A549 (cell line): ENCODE measurements at regions not wholly inside any gene's neighbourhood (a gene's known extent, or its start where the extent isn't known, plus 50 kb on each side); places are given as distances from the start of the nearest gene placed in this dataset.

Source experiments
- ATAC-seq, 2 experiments: fragments of 200-7000 bp in 1 of 2; fragments of >200 bp in 1 of 2; cut with Nextera tagmentation in 1 of 2; cut with Tn5 transposase in 1 of 2; 3 replicates each; pipeline versions ENCODE4 v1.8.0 to v1.9.1; 2018 to 2020; ENCODE audit warnings: mild to moderate bottlenecking in 1 of 2, moderate library complexity in 1 of 2
- CTCF ChIA-PET: fragments of 300-600 bp; sonication (Branson Sonifier 250); formaldehyde crosslinking; extraction: SDS; loops from one replicate; lab custom pipeline; 2021; ENCODE audit warnings: antibody characterized with exemption, inconsistent platforms; lab: Yijun Ruan, JAX
- POLR2A ChIA-PET: fragments of 350-600 bp; formaldehyde crosslinking; extraction: SDS; loops from one replicate; lab custom pipeline; 2021; ENCODE audit warnings: antibody characterized with exemption, inconsistent platforms; lab: Yijun Ruan, JAX
- DNase-seq, 2 experiments: peaks; one replicate each; pipeline versions ENCODE4 v3.0.0 to v3.0.0-alpha.2; 2011 to 2016; ENCODE audit warnings: low read depth in 1 of 2, low spot score in 1 of 2
- FAIRE-seq: peaks from 2 replicates; lab custom pipeline; 2011; peaks lifted over from hg19 to GRCh38; lab: Jason Lieb, UNC
- H3K27ac ChIP-seq, 2 experiments: fragments of >200 bp; sonication (Bioruptor Twin); formaldehyde crosslinking; 3 replicates each; pipeline ENCODE4 v1.5.1; 2016 to 2017
- H3K4me1 ChIP-seq: fragments of >200 bp; sonication (Bioruptor Twin); formaldehyde crosslinking; 3 replicates; pipeline ENCODE4 v1.6.1; 2016
- H3K4me2 ChIP-seq: fragments of >200 bp; sonication (Bioruptor Twin); formaldehyde crosslinking; 3 replicates; pipeline ENCODE4 v1.6.1; 2016
- H3K4me3 ChIP-seq: fragments of >200 bp; sonication (Bioruptor Twin); formaldehyde crosslinking; 3 replicates; pipeline ENCODE4 v1.5.1; 2016
- H3K9me3 ChIP-seq: fragments of >200 bp; sonication (Bioruptor Twin); formaldehyde crosslinking; 3 replicates; pipeline ENCODE4 v1.6.1; 2016
- BHLHE40 ChIP-seq: IDR thresholded peaks from 2 replicates; pipeline ENCODE4 v1.6.1; 2012; ENCODE audit warnings: low read depth, low read length, inconsistent platforms
- CBX2 ChIP-seq: fragments of 200-600 bp; sonication (generic); IDR thresholded peaks from 2 replicates; pipeline ENCODE4 v1.6.1; 2016; ENCODE audit warnings: low read depth, mild to moderate bottlenecking, borderline replicate concordance
- CBX8 ChIP-seq: fragments of 200-600 bp; sonication (generic); IDR thresholded peaks from 2 replicates; pipeline ENCODE4 v1.6.1; 2016
- CEBPB ChIP-seq, 2 experiments: fragments of >200 bp in 1 of 2; sonication (Bioruptor Twin) in 1 of 2; formaldehyde crosslinking in 1 of 2; IDR thresholded peaks; 2 replicates each; pipeline ENCODE4 v1.6.1; 2012 to 2016
- EHF ChIP-seq: fragments of 250-450 bp; sonication (Bioruptor Pico); IDR thresholded peaks from 2 replicates; pipeline ENCODE4 v1.5.0; 2020; ENCODE audit warnings: mild to moderate bottlenecking
- EHMT2 ChIP-seq: fragments of 200-600 bp; sonication (generic); IDR thresholded peaks from 2 replicates; pipeline ENCODE4 v1.6.1; 2016; ENCODE audit warnings: antibody characterized with exemption, low read depth, mild to moderate bottlenecking, moderate library complexity
- EP300 ChIP-seq, 2 experiments: fragments of >200 bp; sonication (Bioruptor Twin); formaldehyde crosslinking; IDR thresholded peaks; 2 replicates in 1 of 2; 3 replicates in 1 of 2; pipeline ENCODE4 v1.6.1; 2016 to 2017
- ESRRA ChIP-seq: fragments of 150-350 bp; IDR thresholded peaks from 2 replicates; pipeline ENCODE4 v1.6.1; 2014; ENCODE audit warnings: mild to moderate bottlenecking, low read length, borderline replicate concordance
- FOSL2 ChIP-seq, 2 experiments: fragments of 450-650 bp in 1 of 2; fragments of >200 bp in 1 of 2; sonication (Bioruptor Twin) in 1 of 2; formaldehyde crosslinking; IDR thresholded peaks; 2 replicates each; pipeline versions ENCODE4 v1.5.0 to v1.6.1; 2016 to 2020; ENCODE audit warnings: mild to moderate bottlenecking in 1 of 2, moderate library complexity in 1 of 2
- FOXS1 ChIP-seq: fragments of 250-450 bp; sonication (Bioruptor Pico); IDR thresholded peaks from 2 replicates; pipeline ENCODE4 v1.5.0; 2020; ENCODE audit warnings: mild to moderate bottlenecking, moderate library complexity
- HEYL ChIP-seq: fragments of 250-450 bp; sonication (Bioruptor Pico); IDR thresholded peaks from 2 replicates; pipeline ENCODE4 v1.8.0; 2021; ENCODE audit warnings: mild to moderate bottlenecking, moderate library complexity
- JUNB ChIP-seq: fragments of >200 bp; sonication (Bioruptor Twin); formaldehyde crosslinking; IDR thresholded peaks from 2 replicates; pipeline ENCODE4 v1.6.1; 2016
- KDM1A ChIP-seq: fragments of 200-600 bp; sonication (generic); IDR thresholded peaks from 2 replicates; pipeline ENCODE4 v1.6.1; 2016; ENCODE audit warnings: low read depth, mild to moderate bottlenecking
- KDM5A ChIP-seq: fragments of 200-600 bp; sonication (generic); IDR thresholded peaks from 2 replicates; pipeline ENCODE4 v1.6.1; 2016; ENCODE audit warnings: antibody characterized with exemption, mild to moderate bottlenecking
- MAFK ChIP-seq: fragments of 450-650 bp; IDR thresholded peaks from 2 replicates; pipeline ENCODE4 v1.6.1; 2014; ENCODE audit not compliant: partially characterized antibody
- NFE2L2 ChIP-seq: fragments of 150-350 bp; conservative IDR thresholded peaks from 2 replicates; pipeline ENCODE4 v1.6.1; 2014; ENCODE audit warnings: low read length
- RCOR1 ChIP-seq: fragments of 150-350 bp; IDR thresholded peaks from 2 replicates; pipeline ENCODE4 v1.6.1; 2014; ENCODE audit warnings: antibody characterized with exemption, low read length, low read depth
- TFCP2L1 ChIP-seq: fragments of 250-450 bp; sonication (Bioruptor Pico); IDR thresholded peaks from 2 replicates; pipeline ENCODE4 v1.5.0; 2021; ENCODE audit warnings: mild to moderate bottlenecking
- ZNF302 ChIP-seq: fragments of 250-450 bp; sonication (Bioruptor Pico); IDR thresholded peaks from 2 replicates; pipeline ENCODE4 v1.9.0; 2021; ENCODE audit warnings: inconsistent platforms, mild to moderate bottlenecking, moderate library complexity
- WGBS: methylation state at CpG from one replicate; pipeline ENCODE4 v1.1.6; 2017; ENCODE audit errors: missing lambda C conversion rate; 5-methylcytosine and 5-hydroxymethylcytosine counted together
- TF ChIP-seq, protein P1 (sequence below): fragments of 200-600 bp; sonication (generic); IDR thresholded peaks from 2 replicates; pipeline ENCODE4 v1.6.1; 2016; ENCODE audit warnings: antibody characterized with exemption, mild to moderate bottlenecking, moderate library complexity
- TF ChIP-seq, protein P2 (sequence below): fragments of >200 bp; sonication (Bioruptor Twin); formaldehyde crosslinking; IDR thresholded peaks from 3 replicates; pipeline ENCODE4 v1.5.1; 2016
- TF ChIP-seq, protein P3 (sequence below): fragments of >200 bp; sonication (Bioruptor Twin); formaldehyde crosslinking; IDR thresholded peaks from 3 replicates; pipeline ENCODE4 v1.6.1; 2016
- TF ChIP-seq, protein P4 (sequence below): IDR thresholded peaks from 2 replicates; pipeline ENCODE4 v1.6.1; 2012
- TF ChIP-seq, protein P5 (sequence below): fragments of 450-650 bp; IDR thresholded peaks from 2 replicates; pipeline ENCODE4 v1.6.1; 2014; ENCODE audit warnings: antibody characterized with exemption

DNA sequence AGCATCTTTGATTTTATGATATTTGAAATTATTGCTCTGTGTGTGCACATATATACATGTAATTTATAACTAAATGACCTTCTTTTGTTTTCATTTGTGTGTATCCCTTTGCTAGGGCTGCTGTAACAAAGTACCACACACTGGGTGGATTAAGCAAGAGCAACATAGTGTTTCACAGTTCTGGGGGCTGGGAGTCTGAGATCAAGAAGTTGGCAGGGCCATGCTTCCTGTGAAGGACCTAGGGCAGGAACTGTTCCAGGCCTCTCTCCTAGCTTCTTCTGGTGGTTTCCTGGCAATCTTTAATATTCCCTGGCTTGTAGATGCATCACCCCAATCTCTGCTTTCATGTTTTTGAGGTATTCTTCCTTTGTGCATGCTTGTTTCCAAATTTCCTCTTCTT is 1043.9 kb downstream of the TSN start (continued):
- TF ChIP-seq, protein P1, sequence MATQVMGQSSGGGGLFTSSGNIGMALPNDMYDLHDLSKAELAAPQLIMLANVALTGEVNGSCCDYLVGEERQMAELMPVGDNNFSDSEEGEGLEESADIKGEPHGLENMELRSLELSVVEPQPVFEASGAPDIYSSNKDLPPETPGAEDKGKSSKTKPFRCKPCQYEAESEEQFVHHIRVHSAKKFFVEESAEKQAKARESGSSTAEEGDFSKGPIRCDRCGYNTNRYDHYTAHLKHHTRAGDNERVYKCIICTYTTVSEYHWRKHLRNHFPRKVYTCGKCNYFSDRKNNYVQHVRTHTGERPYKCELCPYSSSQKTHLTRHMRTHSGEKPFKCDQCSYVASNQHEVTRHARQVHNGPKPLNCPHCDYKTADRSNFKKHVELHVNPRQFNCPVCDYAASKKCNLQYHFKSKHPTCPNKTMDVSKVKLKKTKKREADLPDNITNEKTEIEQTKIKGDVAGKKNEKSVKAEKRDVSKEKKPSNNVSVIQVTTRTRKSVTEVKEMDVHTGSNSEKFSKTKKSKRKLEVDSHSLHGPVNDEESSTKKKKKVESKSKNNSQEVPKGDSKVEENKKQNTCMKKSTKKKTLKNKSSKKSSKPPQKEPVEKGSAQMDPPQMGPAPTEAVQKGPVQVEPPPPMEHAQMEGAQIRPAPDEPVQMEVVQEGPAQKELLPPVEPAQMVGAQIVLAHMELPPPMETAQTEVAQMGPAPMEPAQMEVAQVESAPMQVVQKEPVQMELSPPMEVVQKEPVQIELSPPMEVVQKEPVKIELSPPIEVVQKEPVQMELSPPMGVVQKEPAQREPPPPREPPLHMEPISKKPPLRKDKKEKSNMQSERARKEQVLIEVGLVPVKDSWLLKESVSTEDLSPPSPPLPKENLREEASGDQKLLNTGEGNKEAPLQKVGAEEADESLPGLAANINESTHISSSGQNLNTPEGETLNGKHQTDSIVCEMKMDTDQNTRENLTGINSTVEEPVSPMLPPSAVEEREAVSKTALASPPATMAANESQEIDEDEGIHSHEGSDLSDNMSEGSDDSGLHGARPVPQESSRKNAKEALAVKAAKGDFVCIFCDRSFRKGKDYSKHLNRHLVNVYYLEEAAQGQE, result no peak
- TF ChIP-seq, all 56 proteins: peak for 0

DNA sequence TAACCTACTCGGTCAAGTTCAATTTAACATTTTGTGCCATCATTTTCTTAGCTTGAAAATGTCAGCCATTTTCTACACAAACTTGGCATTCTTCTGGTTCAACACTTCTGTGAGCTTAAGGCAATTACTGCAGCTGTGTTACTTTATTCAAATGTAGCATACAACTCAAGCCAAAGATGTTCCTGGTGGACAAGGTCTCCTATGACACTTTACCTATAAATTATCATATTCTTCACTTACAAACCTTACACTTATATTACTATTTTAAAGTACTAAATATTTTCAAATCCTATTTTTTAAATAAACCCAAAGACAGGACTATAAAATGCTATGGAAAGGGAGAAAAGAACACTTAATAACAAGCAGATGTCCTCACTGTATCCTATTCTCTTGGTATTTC is 1045.3 kb downstream of the TSN start:
- WGBS, result 3% methylated on average over 1 of the region's 1 CpG
- TF ChIP-seq HEYL (no peak), ESRRA (no peak), JUNB (no peak), KDM5A (no peak)
- TF ChIP-seq, protein P2, sequence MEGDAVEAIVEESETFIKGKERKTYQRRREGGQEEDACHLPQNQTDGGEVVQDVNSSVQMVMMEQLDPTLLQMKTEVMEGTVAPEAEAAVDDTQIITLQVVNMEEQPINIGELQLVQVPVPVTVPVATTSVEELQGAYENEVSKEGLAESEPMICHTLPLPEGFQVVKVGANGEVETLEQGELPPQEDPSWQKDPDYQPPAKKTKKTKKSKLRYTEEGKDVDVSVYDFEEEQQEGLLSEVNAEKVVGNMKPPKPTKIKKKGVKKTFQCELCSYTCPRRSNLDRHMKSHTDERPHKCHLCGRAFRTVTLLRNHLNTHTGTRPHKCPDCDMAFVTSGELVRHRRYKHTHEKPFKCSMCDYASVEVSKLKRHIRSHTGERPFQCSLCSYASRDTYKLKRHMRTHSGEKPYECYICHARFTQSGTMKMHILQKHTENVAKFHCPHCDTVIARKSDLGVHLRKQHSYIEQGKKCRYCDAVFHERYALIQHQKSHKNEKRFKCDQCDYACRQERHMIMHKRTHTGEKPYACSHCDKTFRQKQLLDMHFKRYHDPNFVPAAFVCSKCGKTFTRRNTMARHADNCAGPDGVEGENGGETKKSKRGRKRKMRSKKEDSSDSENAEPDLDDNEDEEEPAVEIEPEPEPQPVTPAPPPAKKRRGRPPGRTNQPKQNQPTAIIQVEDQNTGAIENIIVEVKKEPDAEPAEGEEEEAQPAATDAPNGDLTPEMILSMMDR, result no peak
- ChIA-PET POLR2A (no interaction called here), CTCF (no interaction called here)
- ATAC-seq (no peak), DNase-seq (no peak), FAIRE-seq (no peak)
- Histone ChIP-seq H3K4me3 (no peak overlapping the region), H3K4me2 (no peak overlapping the region), H3K4me1 (no peaks in the 10 kb centered on the region), H3K9me3 (no peaks in the 10 kb centered on the region), H3K27ac (no peak overlapping the region)

DNA sequence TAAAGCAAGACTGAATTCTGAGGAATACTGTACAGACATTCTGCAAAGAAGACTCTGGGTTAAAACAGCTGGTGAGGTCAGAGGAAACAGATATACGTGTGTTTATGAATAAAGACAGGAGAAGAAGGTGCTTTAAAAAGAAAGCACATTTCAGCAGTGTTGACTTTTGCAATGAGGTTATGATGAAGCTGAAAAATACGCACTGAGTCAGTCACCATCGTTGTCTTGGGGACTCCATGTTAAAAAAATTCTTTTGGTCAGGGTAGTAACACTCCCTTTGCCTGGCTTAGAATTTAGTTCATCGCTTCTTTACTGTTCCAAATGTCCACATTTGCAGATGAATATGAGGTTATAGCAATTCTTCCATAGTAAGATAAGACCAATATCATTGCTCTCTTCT is 1049.0 kb downstream of the TSN start:
- DNase-seq, result no peak
- ChIA-PET CTCF (no interaction called here), POLR2A (no interaction called here)
- TF ChIP-seq TFCP2L1 (CRISPR knock-in tag), result no peak
- no peak for TF ChIP-seq RCOR1
- ATAC-seq, result no peak
- Histone ChIP-seq H3K4me2 (no peak overlapping the region), H3K4me3 (no peak overlapping the region), H3K27ac (no peak overlapping the region), H3K9me3 (no peaks in the 10 kb centered on the region), H3K4me1 (no peaks in the 10 kb centered on the region)
- WGBS, result 4% methylated on average over 4 of the region's 4 CpGs
- FAIRE-seq, result no peak

DNA sequence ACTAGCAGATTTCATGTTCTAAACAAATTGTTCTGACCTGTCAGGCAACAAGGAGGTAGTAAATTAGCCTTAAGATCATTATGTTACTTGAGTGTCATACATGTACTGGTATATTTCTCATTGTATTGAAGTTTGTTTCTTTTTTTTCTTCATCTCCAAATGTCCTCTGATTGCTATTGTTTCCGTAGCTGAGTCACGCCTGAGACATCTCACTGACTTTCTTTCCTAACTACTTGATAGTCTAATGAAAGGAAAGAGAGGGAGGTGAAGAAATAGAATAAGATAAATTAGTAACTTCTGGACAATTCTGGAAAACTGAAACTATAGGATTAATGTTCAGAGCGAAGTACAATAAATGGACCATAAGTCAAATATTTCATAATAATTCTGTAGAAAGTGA is 1049.9 kb downstream of the TSN start:
- H3K4me1 ChIP-seq, result no peaks in the 10 kb centered on the region
- H3K4me3 ChIP-seq, result no peak overlapping the region
- no peak overlapping the region for H3K4me2 ChIP-seq
- CTCF ChIA-PET, result no interaction called here
- no peaks in the 10 kb centered on the region for H3K9me3 ChIP-seq
- DNase-seq (no peak), ATAC-seq (no peak)
- WGBS, result 9% methylated on average over 3 of the region's 3 CpGs
- H3K27ac ChIP-seq, result no peak overlapping the region
- POLR2A ChIA-PET, result no interaction called here
- TF ChIP-seq, protein P3, sequence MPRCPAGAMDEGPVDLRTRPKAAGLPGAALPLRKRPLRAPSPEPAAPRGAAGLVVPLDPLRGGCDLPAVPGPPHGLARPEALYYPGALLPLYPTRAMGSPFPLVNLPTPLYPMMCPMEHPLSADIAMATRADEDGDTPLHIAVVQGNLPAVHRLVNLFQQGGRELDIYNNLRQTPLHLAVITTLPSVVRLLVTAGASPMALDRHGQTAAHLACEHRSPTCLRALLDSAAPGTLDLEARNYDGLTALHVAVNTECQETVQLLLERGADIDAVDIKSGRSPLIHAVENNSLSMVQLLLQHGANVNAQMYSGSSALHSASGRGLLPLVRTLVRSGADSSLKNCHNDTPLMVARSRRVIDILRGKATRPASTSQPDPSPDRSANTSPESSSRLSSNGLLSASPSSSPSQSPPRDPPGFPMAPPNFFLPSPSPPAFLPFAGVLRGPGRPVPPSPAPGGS, result no peak
- TF ChIP-seq EHF (CRISPR knock-in tag) (no peak), CBX8 (no peak), BHLHE40 (no peak), NFE2L2 (no peak), KDM1A (no peak), FOXS1 (CRISPR knock-in tag) (no peak), HEYL (no peak), JUNB (no peak), FOSL2 (IDR thresholded peaks at IDR 0.05) (no peak), FOSL2 (CRISPR knock-in tag; IDR thresholded peaks at IDR 0.05) (no peak), EHMT2 (no peak), CEBPB (IDR thresholded peaks at IDR 0.05) (no peak), KDM5A (no peak), TFCP2L1 (CRISPR knock-in tag) (no peak), ZNF302 (CRISPR knock-in tag) (no peak), MAFK (no peak), CBX2 (no peak), EP300 (IDR thresholded peaks at IDR 0.05) (no peak)
- TF ChIP-seq, protein P4, sequence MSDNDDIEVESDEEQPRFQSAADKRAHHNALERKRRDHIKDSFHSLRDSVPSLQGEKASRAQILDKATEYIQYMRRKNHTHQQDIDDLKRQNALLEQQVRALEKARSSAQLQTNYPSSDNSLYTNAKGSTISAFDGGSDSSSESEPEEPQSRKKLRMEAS, result no peak
- TF ChIP-seq, protein P5, sequence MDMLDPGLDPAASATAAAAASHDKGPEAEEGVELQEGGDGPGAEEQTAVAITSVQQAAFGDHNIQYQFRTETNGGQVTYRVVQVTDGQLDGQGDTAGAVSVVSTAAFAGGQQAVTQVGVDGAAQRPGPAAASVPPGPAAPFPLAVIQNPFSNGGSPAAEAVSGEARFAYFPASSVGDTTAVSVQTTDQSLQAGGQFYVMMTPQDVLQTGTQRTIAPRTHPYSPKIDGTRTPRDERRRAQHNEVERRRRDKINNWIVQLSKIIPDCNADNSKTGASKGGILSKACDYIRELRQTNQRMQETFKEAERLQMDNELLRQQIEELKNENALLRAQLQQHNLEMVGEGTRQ, result no peak
- TF ChIP-seq, all 56 proteins: peak for 0
- FAIRE-seq, result no peak
